ENCODE measurements at regions not wholly inside any gene's neighbourhood (a gene's known extent, or its start where the extent isn't known, plus 50 kb on each side); places are given as distances from the start of the nearest gene placed in this dataset.
"Not testable (repeated sequence)": the region's sequence is repeated elsewhere in the genome, so short reads cannot be mapped to it uniquely, and the experiment has no call there.

GRCh38 chr1:30523055-30524020 is 200.0 kb downstream of the MATN1 start:
- Histone ChIP-seq H3K36me3 (ENCODE audit: control insufficient read depth, insufficient read depth, low read length) (no peaks in the 10 kb centered on the region), H3K4me1 (ENCODE audit: control insufficient read depth, insufficient read depth, low read length) (peaks cover 43% of the 10 kb centered on the region), H3K27me3 (ENCODE audit: control insufficient read depth, insufficient read depth, low read length) (peaks cover 24% of the 10 kb centered on the region), H3K4me3 (ENCODE audit: low read length) (no peak overlapping the region), H3K27ac (ENCODE audit: low read length) (no peak overlapping the region), H3K9me3 (replicated peaks; ENCODE audit: control insufficient read depth, low read depth, low read length) (no peaks in the 10 kb centered on the region)
- no peak for DNase-seq
- WGBS (ENCODE audit: insufficient coverage), result 82% methylated on average over 3 of the region's 5 CpGs

DNA sequence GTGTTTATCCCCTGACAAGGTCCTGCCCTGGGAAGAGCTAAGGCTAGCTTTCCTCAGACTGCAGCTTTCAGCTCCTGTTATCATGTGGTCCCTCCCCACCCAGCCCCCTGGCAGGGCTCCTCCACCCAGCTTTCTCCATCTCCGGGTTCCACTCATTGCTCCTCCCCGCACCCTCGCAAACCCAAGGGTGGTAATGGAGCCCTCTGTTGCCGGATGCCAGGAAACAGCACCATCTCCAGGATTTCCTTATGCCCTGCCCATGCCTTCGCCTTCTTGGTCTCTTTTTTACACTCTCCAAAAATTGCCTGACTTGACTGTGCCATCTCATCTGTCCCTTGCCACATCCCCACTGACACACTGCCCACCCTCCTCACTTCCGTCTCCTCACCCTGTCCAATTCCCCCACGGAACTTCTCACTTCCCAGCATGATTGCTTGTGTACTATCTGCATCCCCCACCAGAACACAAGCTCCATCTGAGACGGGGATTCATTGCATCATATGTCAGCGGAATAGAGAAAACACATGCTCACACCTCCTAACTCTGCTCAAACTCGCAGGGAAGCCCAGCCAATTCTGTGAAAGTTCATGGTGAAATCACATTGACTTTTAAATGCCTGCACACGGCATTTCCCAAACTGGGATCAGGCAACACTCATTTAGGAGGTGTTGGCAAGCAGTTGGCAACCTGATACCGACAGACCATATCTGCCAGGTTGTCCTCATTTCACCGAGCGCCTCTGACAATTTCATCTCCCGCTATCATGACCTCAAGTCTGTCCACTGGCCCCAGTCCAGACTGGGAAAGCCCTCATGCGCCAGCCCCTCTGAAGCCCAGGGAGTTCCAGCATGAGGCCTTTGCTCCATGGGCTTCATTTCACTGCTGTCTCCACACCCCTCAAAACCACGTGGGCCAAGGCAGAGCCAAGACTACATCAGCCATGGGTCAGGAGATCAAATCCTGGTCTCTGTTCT is 201.1 kb downstream of the MATN1 start:
- H3K4me3 ChIP-seq (ENCODE audit: low read length), result no peak overlapping the region
- H3K9me3 ChIP-seq (replicated peaks; ENCODE audit: control insufficient read depth, low read depth, low read length), result no peaks in the 10 kb centered on the region
- no peaks in the 10 kb centered on the region for H3K36me3 ChIP-seq (ENCODE audit: control insufficient read depth, insufficient read depth, low read length)
- WGBS (ENCODE audit: insufficient coverage), result 23% methylated on average over 16 of the region's 17 CpGs
- peak; percentile 85 for DNase-seq
- no peak overlapping the region for H3K27ac ChIP-seq (ENCODE audit: low read length)
- H3K27me3 ChIP-seq (ENCODE audit: control insufficient read depth, insufficient read depth, low read length), result peaks cover 22% of the 10 kb centered on the region
- peaks cover 37% of the 10 kb centered on the region for H3K4me1 ChIP-seq (ENCODE audit: control insufficient read depth, insufficient read depth, low read length)

- Histone ChIP-seq H3K27me3 (ENCODE audit: control insufficient read depth, insufficient read depth, low read length) (peaks cover 19% of the 10 kb centered on the region), H3K9me3 (replicated peaks; ENCODE audit: control insufficient read depth, low read depth, low read length) (no peaks in the 10 kb centered on the region), H3K27ac (ENCODE audit: low read length) (no peak overlapping the region), H3K4me1 (ENCODE audit: control insufficient read depth, insufficient read depth, low read length) (peaks cover 27% of the 10 kb centered on the region), H3K4me3 (ENCODE audit: low read length) (no peak overlapping the region), H3K36me3 (ENCODE audit: control insufficient read depth, insufficient read depth, low read length) (no peaks in the 10 kb centered on the region)
- DNase-seq, result no peak
- 43% methylated on average over 3 of the region's 3 CpGs for WGBS (ENCODE audit: insufficient coverage)
Observed at GRCh38 chr1:30521261-30521865, 202.0 kb downstream of the MATN1 start.

- WGBS (ENCODE audit: insufficient coverage), result no CpG with 5 or more reads among the region's 2 CpGs
- H3K9me3 ChIP-seq (replicated peaks; ENCODE audit: control insufficient read depth, low read depth, low read length), result no peaks in the 10 kb centered on the region
Observed at GRCh38 chr1:30520476-30520875, 202.9 kb downstream of the MATN1 start.

GRCh38 chr1:30519201-30519763 is 204.1 kb downstream of the MATN1 start:
- Histone ChIP-seq H3K36me3 (ENCODE audit: control insufficient read depth, insufficient read depth, low read length) (no peaks in the 10 kb centered on the region), H3K27ac (ENCODE audit: low read length) (no peak overlapping the region), H3K4me1 (ENCODE audit: control insufficient read depth, insufficient read depth, low read length) (peaks cover 14% of the 10 kb centered on the region), H3K27me3 (ENCODE audit: control insufficient read depth, insufficient read depth, low read length) (peaks cover 14% of the 10 kb centered on the region), H3K9me3 (replicated peaks; ENCODE audit: control insufficient read depth, low read depth, low read length) (no peaks in the 10 kb centered on the region), H3K4me3 (ENCODE audit: low read length) (no peak overlapping the region)
- whole genome bisulfite sequencing (ENCODE audit: insufficient coverage), result 62% methylated on average over 4 of the region's 4 CpGs
- no peak for DNase-seq

More at GRCh38 chr1:30520476-30520875, 202.9 kb downstream of the MATN1 start:
- Histone ChIP-seq H3K36me3 (ENCODE audit: control insufficient read depth, insufficient read depth, low read length) (no peaks in the 10 kb centered on the region), H3K4me3 (ENCODE audit: low read length) (no peak overlapping the region), H3K27me3 (ENCODE audit: control insufficient read depth, insufficient read depth, low read length) (peaks cover 15% of the 10 kb centered on the region), H3K4me1 (ENCODE audit: control insufficient read depth, insufficient read depth, low read length) (peaks cover 18% of the 10 kb centered on the region), H3K27ac (ENCODE audit: low read length) (no peak overlapping the region)
- no peak for DNase-seq

DNA sequence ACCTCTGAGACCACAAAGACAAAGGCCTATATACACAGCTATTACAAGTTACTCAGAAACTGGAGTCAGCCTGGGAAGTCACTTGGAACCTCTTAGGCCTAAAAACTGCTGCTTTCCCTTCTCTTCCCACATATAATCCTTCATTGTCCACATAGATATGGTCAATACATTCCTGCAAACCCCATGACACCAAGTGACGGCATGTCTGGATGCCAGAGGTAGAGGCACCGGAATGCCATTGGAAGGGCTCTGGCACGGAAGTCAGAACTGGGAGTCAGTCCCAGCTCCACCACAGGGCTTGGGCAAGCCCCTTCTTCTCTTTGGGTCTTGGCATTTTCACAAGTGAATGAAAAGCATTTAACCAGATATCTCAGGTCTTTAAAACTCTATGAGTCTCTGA is 204.7 kb downstream of the MATN1 start:
- peaks cover 14% of the 10 kb centered on the region for H3K4me1 ChIP-seq (ENCODE audit: control insufficient read depth, insufficient read depth, low read length)
- WGBS (ENCODE audit: insufficient coverage), result 88% methylated on average over 3 of the region's 3 CpGs
- H3K27ac ChIP-seq (ENCODE audit: low read length), result no peak overlapping the region
- H3K9me3 ChIP-seq (replicated peaks; ENCODE audit: control insufficient read depth, low read depth, low read length), result no peaks in the 10 kb centered on the region
- H3K4me3 ChIP-seq (ENCODE audit: low read length), result no peak overlapping the region
- H3K27me3 ChIP-seq (ENCODE audit: control insufficient read depth, insufficient read depth, low read length), result peaks cover 10% of the 10 kb centered on the region
- no peak for DNase-seq
- H3K36me3 ChIP-seq (ENCODE audit: control insufficient read depth, insufficient read depth, low read length), result no peaks in the 10 kb centered on the region

DNA sequence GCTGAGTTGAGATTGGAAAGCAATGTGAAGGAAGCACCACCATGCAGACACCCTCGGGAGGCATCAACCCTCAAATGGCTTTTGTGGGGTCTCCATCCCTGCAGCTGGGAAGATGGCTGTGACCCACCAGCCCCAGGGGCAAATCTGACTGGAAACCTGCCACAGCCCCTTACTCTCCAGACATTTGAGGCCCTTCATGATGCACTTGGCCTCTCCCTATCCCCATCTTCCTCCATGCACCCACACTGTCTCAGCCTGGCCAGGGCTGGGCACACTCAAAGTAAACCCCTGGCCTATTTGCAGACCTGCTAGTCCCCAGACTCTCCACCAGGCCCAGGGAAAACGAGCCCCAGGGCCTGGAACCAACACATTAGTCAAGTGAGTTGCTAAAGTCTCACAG is 205.2 kb downstream of the MATN1 start:
- Histone ChIP-seq H3K9me3 (replicated peaks; ENCODE audit: control insufficient read depth, low read depth, low read length) (no peaks in the 10 kb centered on the region), H3K4me3 (ENCODE audit: low read length) (no peak overlapping the region), H3K27ac (ENCODE audit: low read length) (no peak overlapping the region), H3K4me1 (ENCODE audit: control insufficient read depth, insufficient read depth, low read length) (peaks cover 14% of the 10 kb centered on the region), H3K36me3 (ENCODE audit: control insufficient read depth, insufficient read depth, low read length) (no peaks in the 10 kb centered on the region), H3K27me3 (ENCODE audit: control insufficient read depth, insufficient read depth, low read length) (peaks cover 10% of the 10 kb centered on the region)
- 45% methylated on average over 1 of the region's 2 CpGs for WGBS (ENCODE audit: insufficient coverage)
- DNase-seq, result no peak

DNA sequence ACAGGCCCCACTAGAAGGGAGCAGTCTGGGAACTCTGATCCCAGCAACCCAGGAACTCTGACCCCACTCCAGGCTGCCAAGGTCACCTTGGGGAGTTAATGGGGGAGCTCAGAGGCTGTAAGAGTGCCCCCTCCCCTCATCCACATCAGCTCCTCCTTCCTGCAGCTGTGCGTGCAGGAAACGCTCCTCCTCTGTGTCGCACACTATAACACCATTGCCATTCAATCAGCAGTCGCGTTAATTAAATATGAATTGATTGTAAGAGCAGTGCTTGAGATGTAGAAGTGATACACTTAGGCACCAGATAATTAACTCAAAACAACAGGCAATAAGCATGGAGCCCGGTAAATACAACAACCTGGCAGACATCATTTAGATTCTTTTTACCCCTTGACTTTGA is 205.7 kb downstream of the MATN1 start:
- no CpG with 5 or more reads among the region's 6 CpGs for WGBS (ENCODE audit: insufficient coverage)
- not testable (repeated sequence) for H3K27ac ChIP-seq (ENCODE audit: low read length); H3K9me3 ChIP-seq (replicated peaks; ENCODE audit: control insufficient read depth, low read depth, low read length); DNase-seq; H3K36me3 ChIP-seq (ENCODE audit: control insufficient read depth, insufficient read depth, low read length); H3K4me3 ChIP-seq (ENCODE audit: low read length); H3K27me3 ChIP-seq (ENCODE audit: control insufficient read depth, insufficient read depth, low read length)
- H3K4me1 ChIP-seq (ENCODE audit: control insufficient read depth, insufficient read depth, low read length), result peaks cover 10% of the 10 kb centered on the region

DNA sequence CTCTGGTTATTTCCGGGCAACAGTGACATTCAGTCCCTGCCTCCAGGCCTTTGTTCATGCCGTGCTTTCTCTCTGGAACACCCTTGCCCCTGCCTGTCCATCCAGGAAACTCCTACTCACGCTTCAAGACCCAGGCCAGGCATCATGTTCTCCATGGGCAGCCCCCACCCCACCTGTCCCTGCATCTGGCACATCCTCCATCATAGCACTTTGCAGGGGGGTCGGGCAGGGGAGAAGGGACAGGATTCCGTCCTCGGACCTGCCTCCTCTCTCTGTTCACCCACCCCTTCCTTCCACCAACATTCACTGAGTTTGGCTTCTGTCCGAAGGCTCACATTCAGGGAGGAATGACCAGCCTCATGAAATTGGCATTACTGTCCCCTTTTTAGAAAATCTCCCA is 206.1 kb downstream of the MATN1 start:
- not testable (repeated sequence) for H3K36me3 ChIP-seq (ENCODE audit: control insufficient read depth, insufficient read depth, low read length); H3K9me3 ChIP-seq (replicated peaks; ENCODE audit: control insufficient read depth, low read depth, low read length); H3K27me3 ChIP-seq (ENCODE audit: control insufficient read depth, insufficient read depth, low read length); DNase-seq; H3K4me3 ChIP-seq (ENCODE audit: low read length); H3K4me1 ChIP-seq (ENCODE audit: control insufficient read depth, insufficient read depth, low read length); H3K27ac ChIP-seq (ENCODE audit: low read length)
- WGBS (ENCODE audit: insufficient coverage), result no CpG with 5 or more reads among the region's 7 CpGs
